Ishikawa (cell line): ENCODE measurements at regions not wholly inside any gene's neighbourhood (a gene's known extent, or its start where the extent isn't known, plus 50 kb on each side); places are given as distances from the start of the nearest gene placed in this dataset.

Experiments used
- CEBPB ChIP-seq: IDR thresholded peaks from 2 replicates; pipeline ENCODE4 v1.6.1; 2012
- CREB1 ChIP-seq: IDR thresholded peaks from 2 replicates; pipeline ENCODE4 v1.6.1; 2012; ENCODE audit warnings: low read depth
- EGR1 ChIP-seq: IDR thresholded peaks from 2 replicates; pipeline ENCODE4 v1.6.1; 2012
- EP300 ChIP-seq: IDR thresholded peaks from 2 replicates; pipeline ENCODE4 v1.6.1; 2012; ENCODE audit warnings: borderline replicate concordance
- FOXM1 ChIP-seq: IDR thresholded peaks from 2 replicates; pipeline ENCODE4 v1.6.1; 2012; ENCODE audit warnings: low read depth, borderline replicate concordance
- NFIC ChIP-seq: IDR thresholded peaks from 2 replicates; pipeline ENCODE4 v1.6.1; 2012
- RAD21 ChIP-seq: IDR thresholded peaks from 2 replicates; pipeline ENCODE4 v1.6.1; 2012; ENCODE audit warnings: low read depth
- TAF1 ChIP-seq: IDR thresholded peaks from 2 replicates; pipeline ENCODE4 v1.6.1; 2012; ENCODE audit warnings: low read depth, mild to moderate bottlenecking
- TCF12 ChIP-seq: IDR thresholded peaks from 2 replicates; pipeline ENCODE4 v1.6.1; 2012; ENCODE audit warnings: low read depth
- TEAD4 ChIP-seq: IDR thresholded peaks from 2 replicates; pipeline ENCODE4 v1.6.1; 2012
- YY1 ChIP-seq: IDR thresholded peaks from 2 replicates; pipeline ENCODE4 v1.6.1; 2012; ENCODE audit warnings: low read depth
- ZBTB7A ChIP-seq: IDR thresholded peaks from 2 replicates; pipeline ENCODE4 v1.6.1; 2012; ENCODE audit warnings: low read depth
- TF ChIP-seq, protein P1 (sequence below): IDR thresholded peaks from 2 replicates; pipeline ENCODE4 v1.6.1; 2012
- TF ChIP-seq, protein P2 (sequence below): IDR thresholded peaks from 2 replicates; pipeline ENCODE4 v1.6.1; 2012; ENCODE audit warnings: low read depth, mild to moderate bottlenecking
- TF ChIP-seq, protein P3 (sequence below): IDR thresholded peaks from 2 replicates; pipeline ENCODE4 v1.6.1; 2012

DNA sequence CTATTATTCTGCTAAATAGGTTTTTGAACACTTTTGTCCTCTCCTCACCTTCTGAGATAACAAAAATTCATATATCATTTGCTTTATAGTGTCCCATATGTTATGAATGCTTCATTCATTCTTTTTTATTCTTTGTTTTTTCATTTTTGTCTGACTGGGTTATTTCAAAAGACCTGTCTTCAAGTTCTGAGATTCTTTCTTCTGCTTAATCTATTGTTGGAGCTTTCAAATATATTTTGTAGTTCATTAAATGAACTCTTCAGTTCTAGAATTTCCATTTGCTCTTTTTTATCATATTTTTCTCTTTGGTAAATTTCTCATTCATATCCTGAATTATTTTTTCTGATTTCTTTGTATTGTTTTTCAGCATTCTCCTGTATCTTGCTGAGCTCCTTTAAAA, 53.1 kb upstream of the SCIN start:
- TF ChIP-seq CEBPB, result no peak
- TF ChIP-seq, protein P1, sequence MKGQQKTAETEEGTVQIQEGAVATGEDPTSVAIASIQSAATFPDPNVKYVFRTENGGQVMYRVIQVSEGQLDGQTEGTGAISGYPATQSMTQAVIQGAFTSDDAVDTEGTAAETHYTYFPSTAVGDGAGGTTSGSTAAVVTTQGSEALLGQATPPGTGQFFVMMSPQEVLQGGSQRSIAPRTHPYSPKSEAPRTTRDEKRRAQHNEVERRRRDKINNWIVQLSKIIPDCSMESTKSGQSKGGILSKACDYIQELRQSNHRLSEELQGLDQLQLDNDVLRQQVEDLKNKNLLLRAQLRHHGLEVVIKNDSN, result no peak
- no peak for TF ChIP-seq CREB1
- no peak for TF ChIP-seq FOXM1
- TF ChIP-seq EGR1, result no peak
- no peak for TF ChIP-seq ZBTB7A
- no peak for TF ChIP-seq EP300
- no peak for TF ChIP-seq TAF1
- TF ChIP-seq YY1, result no peak

DNA sequence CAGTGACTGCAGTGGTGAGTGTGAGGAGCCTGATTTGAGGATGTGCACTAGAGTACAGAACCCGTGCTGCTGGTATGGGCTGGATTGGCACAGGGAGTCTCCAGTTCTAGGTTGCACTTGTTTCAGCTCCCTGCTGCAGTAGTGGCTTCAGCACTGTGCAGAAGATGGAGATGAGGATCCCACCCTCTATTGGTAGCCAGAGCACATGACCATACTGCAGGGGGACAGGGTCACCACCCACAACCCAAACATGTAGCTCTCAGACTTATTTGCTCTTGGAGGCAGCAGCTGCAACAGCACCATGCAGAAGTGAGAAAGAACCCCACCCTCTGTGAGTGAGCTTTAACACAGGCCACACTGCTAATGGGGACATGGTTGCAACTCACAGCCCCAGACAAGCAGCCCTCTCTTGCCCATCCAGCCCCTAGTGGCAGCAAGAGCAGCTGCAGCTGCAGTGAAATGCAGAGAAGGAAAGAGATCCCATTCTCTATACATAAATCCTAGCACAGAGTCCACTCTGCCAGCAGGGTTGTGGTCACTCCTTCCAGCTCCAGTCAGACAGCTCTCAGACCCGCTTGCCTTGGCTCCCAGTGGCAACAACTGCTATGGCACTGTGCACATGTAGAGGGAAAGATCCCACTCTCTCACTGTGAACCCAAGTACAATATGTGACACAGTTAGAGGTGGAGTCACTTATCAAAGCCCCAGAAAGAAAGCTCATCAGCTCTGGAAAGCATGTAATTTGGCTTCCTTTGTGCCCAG, 51.4 kb upstream of the SCIN start:
- TF ChIP-seq CEBPB, result no peak
- TF ChIP-seq, protein P1, result no peak
- peak; percentile 36 for TF ChIP-seq RAD21

DNA sequence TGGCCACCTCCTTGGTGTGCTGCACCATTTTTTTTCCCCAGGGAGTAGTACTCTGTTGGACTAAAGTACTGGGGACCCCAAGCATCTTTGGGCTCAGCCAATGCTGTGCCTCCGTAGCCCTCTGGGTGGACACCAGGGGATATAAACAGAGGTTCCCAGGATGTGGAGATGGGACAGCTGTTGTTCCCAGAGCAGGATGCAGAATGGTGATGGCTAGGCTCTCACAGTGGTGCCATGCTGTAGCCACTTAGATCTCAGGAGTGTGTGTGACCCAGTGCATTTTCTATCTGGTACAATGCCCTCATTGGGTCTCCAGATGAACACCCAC, 50.9 kb upstream of the SCIN start:
- TF ChIP-seq EP300, result no peak
- no peak for TF ChIP-seq ZBTB7A
- TF ChIP-seq NFIC, result no peak
- no peak for TF ChIP-seq TEAD4
- no peak for TF ChIP-seq CEBPB
- no peak for TF ChIP-seq TCF12
- TF ChIP-seq RAD21, result no peak
- TF ChIP-seq, protein P1, result no peak
- no peak for TF ChIP-seq CREB1
- TF ChIP-seq YY1, result no peak
- TF ChIP-seq, protein P2, sequence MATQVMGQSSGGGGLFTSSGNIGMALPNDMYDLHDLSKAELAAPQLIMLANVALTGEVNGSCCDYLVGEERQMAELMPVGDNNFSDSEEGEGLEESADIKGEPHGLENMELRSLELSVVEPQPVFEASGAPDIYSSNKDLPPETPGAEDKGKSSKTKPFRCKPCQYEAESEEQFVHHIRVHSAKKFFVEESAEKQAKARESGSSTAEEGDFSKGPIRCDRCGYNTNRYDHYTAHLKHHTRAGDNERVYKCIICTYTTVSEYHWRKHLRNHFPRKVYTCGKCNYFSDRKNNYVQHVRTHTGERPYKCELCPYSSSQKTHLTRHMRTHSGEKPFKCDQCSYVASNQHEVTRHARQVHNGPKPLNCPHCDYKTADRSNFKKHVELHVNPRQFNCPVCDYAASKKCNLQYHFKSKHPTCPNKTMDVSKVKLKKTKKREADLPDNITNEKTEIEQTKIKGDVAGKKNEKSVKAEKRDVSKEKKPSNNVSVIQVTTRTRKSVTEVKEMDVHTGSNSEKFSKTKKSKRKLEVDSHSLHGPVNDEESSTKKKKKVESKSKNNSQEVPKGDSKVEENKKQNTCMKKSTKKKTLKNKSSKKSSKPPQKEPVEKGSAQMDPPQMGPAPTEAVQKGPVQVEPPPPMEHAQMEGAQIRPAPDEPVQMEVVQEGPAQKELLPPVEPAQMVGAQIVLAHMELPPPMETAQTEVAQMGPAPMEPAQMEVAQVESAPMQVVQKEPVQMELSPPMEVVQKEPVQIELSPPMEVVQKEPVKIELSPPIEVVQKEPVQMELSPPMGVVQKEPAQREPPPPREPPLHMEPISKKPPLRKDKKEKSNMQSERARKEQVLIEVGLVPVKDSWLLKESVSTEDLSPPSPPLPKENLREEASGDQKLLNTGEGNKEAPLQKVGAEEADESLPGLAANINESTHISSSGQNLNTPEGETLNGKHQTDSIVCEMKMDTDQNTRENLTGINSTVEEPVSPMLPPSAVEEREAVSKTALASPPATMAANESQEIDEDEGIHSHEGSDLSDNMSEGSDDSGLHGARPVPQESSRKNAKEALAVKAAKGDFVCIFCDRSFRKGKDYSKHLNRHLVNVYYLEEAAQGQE, result no peak
- TF ChIP-seq FOXM1, result no peak
- TF ChIP-seq, protein P3, sequence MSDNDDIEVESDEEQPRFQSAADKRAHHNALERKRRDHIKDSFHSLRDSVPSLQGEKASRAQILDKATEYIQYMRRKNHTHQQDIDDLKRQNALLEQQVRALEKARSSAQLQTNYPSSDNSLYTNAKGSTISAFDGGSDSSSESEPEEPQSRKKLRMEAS, result no peak
- TF ChIP-seq TAF1, result no peak
- no peak for TF ChIP-seq EGR1
